ENCODE measurements at regions not wholly inside any gene's neighbourhood (a gene's known extent, or its start where the extent isn't known, plus 50 kb on each side); places are given as distances from the start of the nearest gene placed in this dataset.

DNA sequence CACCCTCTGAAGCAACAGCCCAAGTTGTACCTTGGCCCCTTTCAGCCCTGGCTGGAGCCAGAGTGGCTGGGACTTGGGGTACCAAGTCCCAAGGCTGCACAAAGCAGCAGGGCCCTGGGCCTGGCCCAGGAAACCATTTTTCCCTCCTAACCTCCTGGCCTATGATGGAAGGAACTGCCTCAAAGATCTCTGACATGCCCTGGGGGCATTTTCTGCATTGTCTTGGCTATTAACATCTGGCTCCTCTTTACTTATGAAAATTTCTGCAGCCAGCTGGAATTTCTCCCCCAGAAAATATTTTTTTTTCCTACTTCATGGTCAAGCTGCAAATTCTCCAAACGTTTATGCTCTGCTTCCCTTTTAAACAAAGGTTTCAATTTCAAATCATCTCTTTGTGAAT, 269.4 kb upstream of the CDYL start:
- no peak overlapping the region for H3K4me3 ChIP-seq (replicated peaks in 1 of 2; ENCODE audit: low read depth in 2 of 2, low read length in 2 of 2)
- TF ChIP-seq, protein P1, sequence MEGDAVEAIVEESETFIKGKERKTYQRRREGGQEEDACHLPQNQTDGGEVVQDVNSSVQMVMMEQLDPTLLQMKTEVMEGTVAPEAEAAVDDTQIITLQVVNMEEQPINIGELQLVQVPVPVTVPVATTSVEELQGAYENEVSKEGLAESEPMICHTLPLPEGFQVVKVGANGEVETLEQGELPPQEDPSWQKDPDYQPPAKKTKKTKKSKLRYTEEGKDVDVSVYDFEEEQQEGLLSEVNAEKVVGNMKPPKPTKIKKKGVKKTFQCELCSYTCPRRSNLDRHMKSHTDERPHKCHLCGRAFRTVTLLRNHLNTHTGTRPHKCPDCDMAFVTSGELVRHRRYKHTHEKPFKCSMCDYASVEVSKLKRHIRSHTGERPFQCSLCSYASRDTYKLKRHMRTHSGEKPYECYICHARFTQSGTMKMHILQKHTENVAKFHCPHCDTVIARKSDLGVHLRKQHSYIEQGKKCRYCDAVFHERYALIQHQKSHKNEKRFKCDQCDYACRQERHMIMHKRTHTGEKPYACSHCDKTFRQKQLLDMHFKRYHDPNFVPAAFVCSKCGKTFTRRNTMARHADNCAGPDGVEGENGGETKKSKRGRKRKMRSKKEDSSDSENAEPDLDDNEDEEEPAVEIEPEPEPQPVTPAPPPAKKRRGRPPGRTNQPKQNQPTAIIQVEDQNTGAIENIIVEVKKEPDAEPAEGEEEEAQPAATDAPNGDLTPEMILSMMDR (IDR thresholded peaks at IDR 0.05; ENCODE audit: low read depth, low read length): no peak
- no peak for DNase-seq (ENCODE audit: low read depth in 2 of 2)

DNA sequence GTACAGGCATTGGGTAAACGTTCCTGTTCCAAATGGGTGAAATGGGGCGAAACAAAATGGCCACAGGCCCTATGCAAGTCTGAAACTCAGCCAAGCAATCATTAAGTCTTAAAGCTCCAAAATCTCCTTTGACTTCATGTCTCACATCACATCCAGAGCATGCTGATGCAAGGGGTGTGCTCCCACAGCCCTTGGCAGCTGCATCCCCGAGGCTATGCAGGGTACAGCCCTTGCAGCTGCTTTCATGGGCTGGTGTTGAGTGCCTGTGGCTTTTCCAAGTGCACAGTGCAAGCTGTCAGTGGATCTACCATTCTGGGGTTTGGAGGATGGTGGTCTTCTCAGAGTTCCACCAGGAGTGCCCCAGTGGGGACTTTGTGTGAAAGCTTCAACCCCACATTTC, 270.0 kb upstream of the CDYL start:
- no peak for DNase-seq (ENCODE audit: low read depth in 2 of 2)
- H3K4me3 ChIP-seq (replicated peaks in 1 of 2; ENCODE audit: low read depth in 2 of 2, low read length in 2 of 2): no peak overlapping the region
- TF ChIP-seq, protein P1 (IDR thresholded peaks at IDR 0.05; ENCODE audit: low read depth, low read length): no peak

DNA sequence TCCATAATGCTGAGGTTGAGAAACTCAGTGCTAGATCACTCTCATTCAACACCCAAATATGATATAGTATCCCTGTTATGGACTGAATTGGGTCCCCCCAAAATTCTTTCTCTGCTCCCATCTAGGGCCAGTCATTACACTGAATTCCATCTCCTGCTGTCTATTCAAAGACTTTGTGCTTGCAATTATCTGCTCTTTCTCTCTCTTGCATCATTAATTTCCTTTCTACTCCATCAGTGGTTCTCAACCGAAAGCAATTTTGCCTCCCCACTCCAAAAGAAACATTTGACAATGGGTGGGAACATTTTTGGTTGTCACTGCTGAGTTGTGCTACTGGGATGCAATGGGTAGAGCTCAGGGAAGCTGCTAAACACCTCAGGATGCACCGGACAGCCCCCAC, 271.5 kb upstream of the CDYL start:
- TF ChIP-seq, protein P1 (IDR thresholded peaks at IDR 0.05; ENCODE audit: low read depth, low read length): no peak
- no peak overlapping the region for H3K4me3 ChIP-seq (replicated peaks in 1 of 2; ENCODE audit: low read depth in 2 of 2, low read length in 2 of 2)
- DNase-seq (ENCODE audit: low read depth in 2 of 2): no peak

DNA sequence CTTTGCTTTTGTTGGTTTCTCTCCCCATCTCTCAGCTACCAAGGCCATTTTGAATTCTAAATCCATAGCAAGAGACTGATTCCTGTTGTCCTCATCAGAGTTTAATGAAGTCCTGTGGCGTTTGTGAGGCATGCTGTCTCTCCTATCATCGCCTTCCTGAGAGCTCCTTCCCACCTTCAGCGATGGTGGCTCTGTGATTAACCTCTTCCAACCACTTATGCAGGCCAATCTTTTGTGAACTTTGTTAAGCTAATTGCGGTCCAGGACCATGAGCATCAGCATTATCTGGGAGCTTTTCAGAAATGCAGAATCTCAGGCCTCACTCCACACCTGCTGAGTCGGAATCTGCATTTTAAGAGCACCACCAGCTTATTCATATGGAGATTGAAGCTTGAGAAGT, 272.5 kb upstream of the CDYL start:
- TF ChIP-seq, protein P1 (IDR thresholded peaks at IDR 0.05; ENCODE audit: low read depth, low read length): no peak
- no peak overlapping the region for H3K4me3 ChIP-seq (replicated peaks in 1 of 2; ENCODE audit: low read depth in 2 of 2, low read length in 2 of 2)
- DNase-seq (ENCODE audit: low read depth in 2 of 2): no peak

DNA sequence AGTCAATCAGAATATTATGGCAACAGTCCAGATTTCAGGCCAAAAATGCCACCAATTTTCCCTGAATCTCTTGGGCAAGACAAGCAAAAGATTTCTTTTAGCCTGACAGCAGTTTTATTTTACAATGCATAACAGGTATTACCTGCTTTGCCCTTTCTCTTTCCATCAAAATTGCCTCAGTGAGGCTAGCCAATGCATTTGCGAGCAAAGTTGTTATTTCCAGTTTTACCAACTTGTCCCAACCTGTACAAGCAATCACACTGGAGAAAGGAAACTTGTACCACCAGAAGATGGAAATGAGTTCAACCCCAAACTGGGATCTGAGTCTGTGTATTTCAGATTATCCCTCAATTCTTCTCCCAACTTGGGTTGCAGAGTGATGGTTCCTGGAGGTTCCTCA, 279.9 kb upstream of the CDYL start:
- no peak for DNase-seq (ENCODE audit: low read depth in 2 of 2)
- TF ChIP-seq, protein P1 (IDR thresholded peaks at IDR 0.05; ENCODE audit: low read depth, low read length): no peak
- no peak overlapping the region for H3K4me3 ChIP-seq (replicated peaks in 1 of 2; ENCODE audit: low read depth in 2 of 2, low read length in 2 of 2)

DNA sequence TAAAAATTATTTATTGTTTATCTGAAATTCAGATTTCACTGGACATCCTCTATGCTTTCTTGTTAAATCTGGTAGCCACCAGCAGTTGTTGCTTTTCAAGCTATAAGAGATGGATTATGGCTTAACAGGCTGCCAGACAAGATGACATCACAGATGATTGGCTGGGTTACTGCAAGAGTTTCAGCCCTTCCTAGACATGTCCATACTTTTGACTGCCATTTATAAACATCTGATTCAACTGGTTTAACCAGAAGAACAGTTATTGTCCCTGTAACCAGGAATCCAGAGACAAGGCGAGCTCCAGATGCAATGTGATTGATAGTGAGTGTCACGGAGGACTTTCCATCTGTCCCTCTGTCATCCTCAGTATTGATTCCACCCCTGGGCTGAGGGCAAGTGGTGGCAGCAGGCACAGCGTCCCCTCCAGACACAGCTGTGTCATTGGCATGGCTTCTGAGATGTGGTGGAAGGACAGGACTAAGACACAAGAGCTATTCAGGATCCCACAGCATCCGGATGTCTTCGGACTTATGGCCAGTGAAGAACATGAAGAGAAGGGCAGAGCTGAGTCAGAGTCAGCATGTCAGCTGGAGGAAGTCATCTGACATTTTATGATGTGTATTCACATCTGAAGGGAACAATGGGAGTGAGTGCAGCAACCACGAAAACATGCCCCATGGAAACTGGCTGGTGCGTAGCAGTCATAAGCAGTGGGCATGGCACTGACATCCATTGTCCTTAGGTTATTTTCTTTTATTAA, 284.5 kb upstream of the CDYL start:
- H3K4me3 ChIP-seq (replicated peaks in 1 of 2; ENCODE audit: low read depth in 2 of 2, low read length in 2 of 2): no peak overlapping the region
- TF ChIP-seq, protein P1 (IDR thresholded peaks at IDR 0.05; ENCODE audit: low read depth, low read length): no peak
- DNase-seq (ENCODE audit: low read depth in 2 of 2): peak; percentile 29 to 85

DNA sequence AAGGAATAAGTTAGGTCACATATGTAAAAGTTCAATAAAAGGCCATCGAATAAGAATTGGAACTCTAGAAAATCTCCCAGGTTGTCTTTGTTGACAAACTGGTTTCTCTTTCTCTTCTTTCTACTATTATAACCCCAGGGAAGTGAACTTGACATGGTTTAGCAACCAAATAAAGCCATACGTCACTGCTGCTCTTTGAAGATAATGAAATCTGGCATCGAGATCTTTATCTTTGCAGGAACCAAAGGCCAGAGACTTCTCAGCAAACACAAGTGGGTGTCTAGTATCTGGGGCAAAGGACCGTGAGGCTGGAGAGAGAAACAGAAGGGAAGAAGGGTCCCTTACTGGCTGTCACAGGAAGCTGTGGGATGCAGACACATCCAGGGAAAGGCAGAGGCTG, 286.7 kb upstream of the CDYL start:
- DNase-seq (ENCODE audit: low read depth in 2 of 2): no peak
- TF ChIP-seq, protein P1 (IDR thresholded peaks at IDR 0.05; ENCODE audit: low read depth, low read length): no peak

More for the DNA sequence above, 286.7 kb upstream of the CDYL start:
- no peak overlapping the region for H3K4me3 ChIP-seq (replicated peaks in 1 of 2; ENCODE audit: low read depth in 2 of 2, low read length in 2 of 2)
